NCI-H2196 treated with DMSO at 0.1 percent for 48 hours (cell line): ENCODE measurements at regions not wholly inside any gene's neighbourhood (a gene's known extent, or its start where the extent isn't known, plus 50 kb on each side); places are given as distances from the start of the nearest gene placed in this dataset.

Experiments
- DNase-seq: peaks from one replicate; lab custom pipeline; 2025; ENCODE audit not compliant: unreplicated experiment; lab: John Stamatoyannopoulos, UW

GRCh38 chr18:39801848-39802247 is 2153.2 kb upstream of the PIK3C3 start:
- DNase-seq, result no peak

GRCh38 chr18:39801010-39801409 is 2154.0 kb upstream of the PIK3C3 start:
- no peak for DNase-seq

- no peak for DNase-seq
Observed at GRCh38 chr18:39799006-39799405, 2156.0 kb upstream of the PIK3C3 start.

- no peak for DNase-seq
Observed at GRCh38 chr18:39796393-39796792, 2158.6 kb upstream of the PIK3C3 start.

GRCh38 chr18:39795350-39795749 is 2159.7 kb upstream of the PIK3C3 start:
- DNase-seq, result no peak

GRCh38 chr18:39793609-39794008 is 2161.4 kb upstream of the PIK3C3 start:
- no peak for DNase-seq

GRCh38 chr18:39788383-39788782 is 2166.7 kb upstream of the PIK3C3 start:
- DNase-seq, result no peak

GRCh38 chr18:39786477-39786876 is 2168.6 kb upstream of the PIK3C3 start:
- DNase-seq, result no peak

- no peak for DNase-seq
Observed at GRCh38 chr18:39784541-39784940, 2170.5 kb upstream of the PIK3C3 start.

GRCh38 chr18:39781565-39781964 is 2173.5 kb upstream of the PIK3C3 start:
- no peak for DNase-seq

GRCh38 chr18:39780774-39781173 is 2174.3 kb upstream of the PIK3C3 start:
- DNase-seq, result no peak

GRCh38 chr18:39779926-39780325 is 2175.1 kb upstream of the PIK3C3 start:
- DNase-seq, result no peak

GRCh38 chr18:39776766-39777165 is 2178.3 kb upstream of the PIK3C3 start:
- no peak for DNase-seq

- no peak for DNase-seq
Observed at GRCh38 chr18:39774957-39775598, 2180.0 kb upstream of the PIK3C3 start.

- DNase-seq, result no peak
Observed at GRCh38 chr18:39773646-39774045, 2181.4 kb upstream of the PIK3C3 start.

GRCh38 chr18:39772155-39772919 is 2182.7 kb upstream of the PIK3C3 start:
- DNase-seq, result no peak

- no peak for DNase-seq
Observed at GRCh38 chr18:39770399-39770798, 2184.6 kb upstream of the PIK3C3 start.

GRCh38 chr18:39764873-39765272 is 2190.2 kb upstream of the PIK3C3 start:
- DNase-seq, result no peak

- DNase-seq, result no peak
Observed at GRCh38 chr18:39761273-39761672, 2193.8 kb upstream of the PIK3C3 start.

- DNase-seq, result no peak
Observed at GRCh38 chr18:39759926-39760325, 2194.3 kb upstream of the CELF4 start.

GRCh38 chr18:39753178-39753577 is 2187.6 kb upstream of the CELF4 start:
- DNase-seq, result no peak

- DNase-seq, result no peak
Observed at GRCh38 chr18:39752351-39752750, 2186.8 kb upstream of the CELF4 start.

- no peak for DNase-seq
Observed at GRCh38 chr18:39751921-39752320, 2186.3 kb upstream of the CELF4 start.
